ENCODE measurements at regions not wholly inside any gene's neighbourhood (a gene's known extent, or its start where the extent isn't known, plus 50 kb on each side); places are given as distances from the start of the nearest gene placed in this dataset.

- Histone ChIP-seq H2AFZ (replicated peaks; ENCODE audit: low read length, poor library complexity) (no peak overlapping the region), H3K4ac (ENCODE audit: low read depth, low read length) (no peak overlapping the region), H3K9me1 (ENCODE audit: insufficient read depth, low read length) (no peaks in the 10 kb centered on the region), H3K4me1 (ENCODE audit: control insufficient read depth, insufficient read depth, low read length) (no peaks in the 10 kb centered on the region), H2BK15ac (ENCODE audit: low read depth, low read length) (no peak overlapping the region), H3K79me1 (ENCODE audit: low read depth in 1 of 2, low read length in 2 of 2) (no peaks in the 10 kb centered on the region), H3K23ac (ENCODE audit: low read depth, low read length) (no peak overlapping the region), H4K20me1 (ENCODE audit: insufficient read depth, low read length) (no peaks in the 10 kb centered on the region), H3K27me3 (ENCODE audit: control insufficient read depth, insufficient read depth, low read length) (no peaks in the 10 kb centered on the region), H2AK9ac (replicated peaks; ENCODE audit: low read depth, low read length, poor library complexity) (no peak overlapping the region), H2AK5ac (ENCODE audit: low read depth, low read length) (no peak overlapping the region), H3K56ac (ENCODE audit: extremely low read depth, insufficient read depth, low read length) (no peak overlapping the region), H3K9ac (ENCODE audit: low read depth, low read length) (no peak overlapping the region), H3K9me3 (ENCODE audit: control insufficient read depth, insufficient read depth, low read length) (no peaks in the 10 kb centered on the region), H2BK20ac (ENCODE audit: low read depth, low read length) (no peak overlapping the region), H3K36me3 (ENCODE audit: control insufficient read depth, insufficient read depth, low read length) (no peaks in the 10 kb centered on the region), H2BK5ac (ENCODE audit: low read depth, low read length, poor library complexity, severe bottlenecking) (no peak overlapping the region), H3K27ac (ENCODE audit: insufficient read depth, low read length) (no peak overlapping the region), H4K5ac (ENCODE audit: low read depth, low read length) (no peak overlapping the region), H4K91ac (ENCODE audit: insufficient read depth, low read depth, low read length) (no peak overlapping the region), H3K4me2 (ENCODE audit: low read depth, low read length) (no peak overlapping the region), H4K8ac (ENCODE audit: low read depth in 2 of 2, low read length in 2 of 2) (no peak overlapping the region), H3K4me3 (ENCODE audit: insufficient read depth, low read depth, low read length) (no peak overlapping the region), H2BK120ac (ENCODE audit: low read depth, low read length) (no peak overlapping the region), H3K18ac (ENCODE audit: low read depth, low read length) (no peak overlapping the region), H3K14ac (replicated peaks; ENCODE audit: low read depth, low read length) (no peak overlapping the region)
- ChIA-PET CTCF (no interaction called here), POLR2A (ENCODE audit: unreplicated experiment) (no interaction called here)
- DNase-seq (no peak), ATAC-seq (ENCODE audit: low read depth) (no peak)
- no TSS peak for BruUV-seq (replicated peaks)
- in situ Hi-C loops (cut with MboI; ENCODE audit: low sequenced_read_pairs) (no loop called here), intact Hi-C loops (cut with micrococcal nuclease) (no loop called here), dilution Hi-C loops (cut with HindIII; ENCODE audit: low sequenced_read_pairs, unreplicated experiment) (no loop called here)
- no peak for TF ChIP-seq ELK1 (IDR thresholded peaks at IDR 0.05; ENCODE audit: borderline replicate concordance, low read depth, low read length)
- TF ChIP-seq MAZ (IDR thresholded peaks at IDR 0.05; ENCODE audit: borderline replicate concordance, low read depth, low read length): no peak
- no peak for TF ChIP-seq RAD21 (IDR thresholded peaks at IDR 0.05; ENCODE audit: low read length)
- TF ChIP-seq CEBPB (IDR thresholded peaks at IDR 0.05; ENCODE audit: low read depth, low read length): no peak
- TF ChIP-seq CTCF (conservative IDR thresholded peaks at IDR 0.05; ENCODE audit: low read depth, low read length): no peak
- no peak for TF ChIP-seq CHD1 (IDR thresholded peaks at IDR 0.05; ENCODE audit: low read depth, low read length)
- TF ChIP-seq FOS (IDR thresholded peaks at IDR 0.05; ENCODE audit: low read depth, low read length): no peak
- TF ChIP-seq RFX5 (IDR thresholded peaks at IDR 0.05; ENCODE audit: low read depth, low read length): no peak
- no peak for TF ChIP-seq POLR2A (IDR thresholded peaks at IDR 0.05; ENCODE audit: low read depth, low read length)
- TF ChIP-seq SMC3 (IDR thresholded peaks at IDR 0.05; ENCODE audit: low read depth, low read length): no peak
- TF ChIP-seq BHLHE40 (IDR thresholded peaks at IDR 0.05; ENCODE audit: low read depth, low read length): no peak
- no peak for TF ChIP-seq RCOR1 (IDR thresholded peaks at IDR 0.05; ENCODE audit: insufficient replicate concordance, low read length)
- no peak for TF ChIP-seq USF2 (IDR thresholded peaks at IDR 0.05; ENCODE audit: low read depth, low read length)
- TF ChIP-seq MAFK (IDR thresholded peaks at IDR 0.05; ENCODE audit: low read depth, low read length): no peak
- no peak for TF ChIP-seq NFE2L2 (IDR thresholded peaks at IDR 0.05; ENCODE audit: low read depth, low read length)
- TF ChIP-seq MXI1 (IDR thresholded peaks at IDR 0.05; ENCODE audit: borderline replicate concordance, low read depth, low read length): no peak
- WGBS, 2 experiments (ENCODE audit: extremely low coverage in 2 of 2, insufficient read length in 1 of 2): no CpG with 5 or more reads among the region's 4 CpGs
Observed at GRCh38 chr13:82062772-82063171, 1721.8 kb upstream of the SPRY2 start.

All from IMR-90 (cell line).